ENCODE measurements at regions not wholly inside any gene's neighbourhood (a gene's known extent, or its start where the extent isn't known, plus 50 kb on each side); places are given as distances from the start of the nearest gene placed in this dataset.
"Not testable (repeated sequence)": the region's sequence is repeated elsewhere in the genome, so short reads cannot be mapped to it uniquely, and the experiment has no call there.

DNA sequence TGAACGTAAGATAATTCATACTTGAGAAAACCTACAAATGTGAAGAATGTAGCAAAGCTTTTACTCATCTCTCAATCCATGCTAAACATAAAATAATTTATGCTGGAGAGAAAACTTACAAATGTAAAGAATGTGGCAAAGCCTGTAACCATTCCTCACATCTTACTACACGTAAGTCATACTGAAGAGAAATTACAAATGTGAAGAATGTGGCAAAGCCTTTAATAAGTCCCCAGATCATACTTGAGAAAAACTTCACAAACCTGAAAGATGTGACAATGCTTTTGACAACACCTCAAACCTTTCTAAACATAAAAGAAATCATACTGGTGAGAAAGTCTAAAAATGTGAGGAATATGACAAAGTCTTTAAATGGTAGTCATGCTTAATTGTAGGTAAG, 89.4 kb downstream of the ZNF675 start:
- no peak for DNase-seq (ENCODE audit: low read depth in 4 of 4, low spot score in 3 of 4)

DNA sequence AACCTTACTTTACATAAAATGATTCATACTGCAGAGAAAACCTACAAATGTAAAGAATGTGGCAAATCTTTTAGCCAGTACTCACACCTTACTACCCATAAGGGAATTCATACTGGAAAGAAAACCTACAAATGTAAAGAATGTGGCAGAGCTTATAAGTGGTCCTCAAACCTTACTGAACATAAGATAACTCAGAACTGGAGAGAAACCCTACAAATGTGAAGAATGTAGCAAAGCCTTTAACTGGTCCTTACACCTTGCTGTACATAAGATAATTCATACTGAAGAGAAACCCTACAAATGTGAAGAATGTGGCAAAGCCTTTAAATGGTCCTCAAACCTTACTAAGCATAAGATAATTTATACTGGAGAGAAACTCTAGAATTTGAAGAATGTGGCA, 90.1 kb downstream of the ZNF675 start:
- no peak for DNase-seq (ENCODE audit: low read depth in 4 of 4, low spot score in 3 of 4)

DNA sequence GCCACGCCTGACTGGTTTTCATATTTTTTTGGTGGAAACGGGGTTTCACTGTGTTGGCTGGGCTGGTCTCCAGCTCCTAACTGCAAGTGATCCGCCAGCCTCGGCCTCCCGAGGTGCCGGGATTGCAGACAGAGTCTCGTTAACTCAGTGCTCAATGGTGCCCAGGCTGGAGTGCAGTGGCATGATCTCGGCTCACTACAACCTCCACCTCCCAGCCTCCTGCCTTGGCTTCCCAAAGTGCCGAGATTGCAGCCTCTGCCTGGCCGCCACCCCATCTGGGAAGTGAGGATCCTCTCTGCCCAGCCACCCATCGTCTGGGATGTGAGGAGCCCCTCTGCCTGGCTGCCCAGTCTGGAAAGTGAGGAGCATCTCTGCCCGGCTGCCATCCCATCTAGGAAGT, 92.7 kb downstream of the ZNF675 start:
- not testable (repeated sequence) for DNase-seq (ENCODE audit: low read depth in 4 of 4, low spot score in 3 of 4)

DNA sequence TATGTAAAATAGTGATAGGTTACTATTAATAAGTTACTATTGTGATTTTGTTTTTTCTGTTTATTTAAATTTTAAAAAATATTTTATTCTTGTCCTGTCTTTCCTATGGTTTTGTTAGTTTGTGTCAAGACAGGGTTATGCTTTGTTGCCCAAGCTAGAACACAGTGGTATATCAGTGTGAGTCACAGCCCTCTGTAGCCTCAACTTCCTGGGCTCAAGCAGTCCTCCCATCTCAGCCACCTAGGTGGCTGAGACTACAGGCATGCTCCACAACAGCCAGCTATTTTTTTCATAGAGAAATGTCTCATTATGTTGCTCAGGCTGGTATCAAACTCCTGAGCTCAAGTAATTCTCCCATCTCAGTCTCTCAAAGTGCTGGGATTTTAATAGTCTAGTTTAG, 99.5 kb downstream of the ZNF675 start:
- DNase-seq (ENCODE audit: low read depth in 4 of 4, low spot score in 3 of 4) = no peak

DNA sequence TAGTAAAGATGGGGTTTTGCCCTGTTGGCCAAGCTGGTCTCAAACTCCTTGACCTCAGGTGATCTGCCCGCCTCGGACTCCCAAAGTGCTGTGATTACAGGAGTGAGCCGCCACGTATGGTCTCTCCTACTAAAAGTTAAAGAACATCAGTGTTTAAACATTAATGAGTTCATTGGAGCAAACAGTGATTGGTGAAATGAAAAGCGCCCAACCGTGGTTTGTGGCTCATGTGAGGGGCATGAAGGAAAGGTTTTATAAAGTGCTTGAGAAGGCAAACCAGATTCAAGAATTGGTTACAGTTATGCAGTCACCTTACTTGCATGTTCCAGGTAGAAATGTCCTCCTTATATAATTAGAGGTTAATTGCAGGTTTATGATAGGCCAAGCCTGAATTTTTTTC, 109.5 kb downstream of the ZNF675 start:
- DNase-seq (ENCODE audit: low read depth in 4 of 4, low spot score in 3 of 4) = no peak

DNA sequence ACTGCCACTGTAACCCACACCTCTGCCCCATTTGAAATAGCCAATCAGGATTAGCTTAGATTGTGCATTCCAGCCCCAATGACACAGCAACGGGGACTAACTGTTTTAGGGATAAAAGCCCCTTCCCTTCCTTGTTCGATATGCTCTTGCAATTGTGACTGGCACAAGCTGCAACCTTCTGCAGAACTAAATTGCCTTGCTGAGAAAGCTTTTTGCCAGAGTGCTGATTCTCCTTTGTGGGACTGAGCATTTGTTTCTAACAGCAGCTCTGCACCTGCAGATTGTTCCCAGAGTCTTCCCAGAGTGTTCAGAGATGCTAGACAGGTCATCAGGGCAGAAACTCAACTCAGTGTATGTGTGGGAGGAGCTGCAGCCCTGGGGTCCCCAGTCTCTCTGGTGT, 115.8 kb downstream of the ZNF675 start:
- no peak for DNase-seq (ENCODE audit: low read depth in 4 of 4, low spot score in 3 of 4)

DNA sequence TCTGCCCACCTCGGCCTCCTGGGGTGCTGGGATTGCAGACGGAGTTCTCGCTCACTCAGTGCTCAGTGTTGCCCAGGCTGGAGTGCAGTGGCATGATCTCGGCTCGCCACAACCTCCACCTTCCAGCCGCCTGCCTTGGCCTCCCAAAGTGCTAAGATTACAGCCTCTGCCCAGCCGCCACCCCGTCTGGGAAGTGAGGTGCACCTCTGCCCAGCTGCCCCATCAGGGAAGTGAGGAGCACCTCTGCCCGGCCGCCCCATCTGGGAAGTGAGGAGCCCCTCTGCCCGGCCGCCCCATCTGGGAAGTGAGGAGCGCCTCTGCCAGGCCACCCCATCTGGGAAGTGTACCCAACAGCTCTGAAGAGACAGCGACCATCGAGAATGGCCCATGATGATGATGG, 118.9 kb downstream of the ZNF675 start:
- not testable (repeated sequence) for DNase-seq (ENCODE audit: low read depth in 4 of 4, low spot score in 3 of 4)

DNA sequence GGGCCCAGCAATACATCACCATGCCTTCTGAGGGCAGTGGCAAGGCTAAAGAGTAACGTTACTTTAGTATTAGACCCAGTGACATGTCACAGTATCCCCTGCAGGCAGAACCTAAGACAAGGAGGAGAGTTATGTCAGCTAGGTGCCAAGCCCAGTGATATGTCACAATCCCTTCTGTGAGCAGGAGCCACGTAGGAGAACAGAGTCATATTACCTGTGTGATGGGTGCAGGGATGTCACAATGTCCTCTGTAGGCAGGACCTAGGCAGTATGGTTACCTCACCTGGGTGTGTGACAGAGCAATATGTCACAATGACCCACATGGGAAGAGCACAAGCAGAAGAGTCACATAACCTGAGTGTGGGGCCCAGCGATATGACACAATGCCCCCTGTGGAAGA, 121.8 kb downstream of the ZNF675 start:
- no peak for DNase-seq (ENCODE audit: low read depth in 4 of 4, low spot score in 3 of 4)

DNA sequence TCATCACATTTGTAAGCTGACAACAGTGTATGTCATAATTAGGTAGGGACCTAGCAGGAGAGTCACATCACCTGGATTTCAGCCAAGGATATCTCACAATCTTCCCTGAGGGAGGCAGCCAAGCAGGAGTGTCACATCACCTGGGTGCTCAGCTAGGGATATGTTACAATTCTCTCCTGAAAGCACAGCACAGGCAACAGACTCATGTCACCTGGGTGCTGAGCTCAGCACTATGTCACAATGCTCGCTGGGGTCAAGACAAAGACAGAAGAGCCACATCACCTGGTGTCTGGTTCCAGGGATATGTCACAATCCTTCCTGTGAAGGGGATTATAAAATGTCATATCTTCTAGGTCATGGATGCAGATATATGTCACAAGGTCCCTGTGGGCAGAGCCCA, 123.7 kb downstream of the ZNF675 start:
- no peak for DNase-seq (ENCODE audit: low read depth in 4 of 4, low spot score in 3 of 4)

DNA sequence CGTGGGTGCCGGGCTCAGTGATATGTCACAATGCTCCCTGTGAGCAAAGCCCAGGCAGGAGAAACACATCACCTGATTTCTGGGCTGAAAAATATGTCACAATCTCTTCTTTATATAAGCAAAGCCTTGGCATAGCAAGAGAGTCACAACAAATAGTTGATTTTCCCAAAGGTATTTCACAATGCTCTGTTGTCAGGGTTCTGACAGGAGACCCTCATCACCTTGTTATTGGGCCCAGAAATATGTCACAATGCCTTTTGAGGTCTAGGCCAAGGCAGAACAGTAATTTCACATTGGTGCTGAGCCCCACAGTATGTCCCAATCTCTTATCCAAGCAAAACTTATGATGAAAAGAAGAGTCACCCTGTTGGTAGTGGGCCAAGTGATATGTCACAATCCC, 125.7 kb downstream of the ZNF675 start:
- no peak for DNase-seq (ENCODE audit: low read depth in 4 of 4, low spot score in 3 of 4)

DNA sequence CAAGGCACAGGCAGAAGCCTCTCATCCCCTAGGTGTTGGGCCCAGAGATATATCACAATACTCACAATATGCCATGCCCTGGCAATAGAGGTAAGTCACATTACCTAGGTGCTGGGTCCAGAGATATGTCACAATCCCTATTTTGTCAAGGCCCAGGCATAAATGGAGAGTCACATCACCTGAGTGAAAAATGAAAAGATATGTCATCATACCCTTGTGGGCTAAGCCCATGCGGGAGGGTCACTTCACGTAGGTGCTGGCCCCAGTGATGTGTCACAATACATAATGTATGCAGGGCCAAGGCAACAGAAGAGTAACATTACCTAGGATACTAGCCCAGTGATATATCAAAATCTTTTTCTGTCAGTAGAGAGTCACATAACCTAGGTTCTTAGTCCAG, 127.0 kb downstream of the ZNF675 start:
- DNase-seq (ENCODE audit: low read depth in 4 of 4, low spot score in 3 of 4) = no peak

DNA sequence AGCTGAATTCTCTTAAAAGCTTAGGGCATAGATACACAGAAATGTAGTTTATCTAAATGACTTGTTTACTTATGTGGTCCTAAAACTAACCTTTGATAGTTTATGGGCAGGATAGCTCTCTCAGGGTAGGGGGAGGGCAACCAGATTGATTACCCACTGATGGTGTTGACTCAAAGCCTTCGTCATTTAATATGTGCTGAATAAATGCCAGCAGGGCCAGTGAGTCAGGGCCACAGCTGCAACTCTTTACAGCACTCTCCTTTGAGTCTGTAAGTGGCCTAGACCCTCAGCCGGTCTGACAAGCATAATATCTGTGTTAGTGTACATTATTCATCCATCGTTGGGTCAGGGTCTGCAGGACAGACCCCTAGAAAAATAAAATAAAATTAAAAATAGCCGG, 128.5 kb downstream of the ZNF675 start:
- no peak for DNase-seq (ENCODE audit: low read depth in 4 of 4, low spot score in 3 of 4)

DNA sequence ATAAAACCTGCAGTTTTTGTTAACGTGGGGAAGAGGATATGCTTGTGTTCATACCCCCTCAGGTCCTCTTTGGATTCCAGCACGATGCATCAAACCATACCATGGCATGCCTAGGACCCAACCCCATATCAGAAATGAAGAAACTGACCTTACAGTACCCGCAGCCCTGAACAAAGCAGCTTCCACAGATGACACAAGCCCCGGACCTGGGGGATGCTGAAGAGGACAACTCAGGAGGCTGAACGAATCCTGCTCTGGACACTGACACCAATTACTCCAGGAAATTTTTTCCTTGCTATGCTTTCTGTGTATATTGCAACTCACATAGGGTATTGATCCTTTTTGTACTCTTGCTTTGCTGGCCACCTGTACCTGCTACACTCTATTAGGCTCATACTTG, 129.6 kb downstream of the ZNF675 start:
- no peak for DNase-seq (ENCODE audit: low read depth in 4 of 4, low spot score in 3 of 4)

DNA sequence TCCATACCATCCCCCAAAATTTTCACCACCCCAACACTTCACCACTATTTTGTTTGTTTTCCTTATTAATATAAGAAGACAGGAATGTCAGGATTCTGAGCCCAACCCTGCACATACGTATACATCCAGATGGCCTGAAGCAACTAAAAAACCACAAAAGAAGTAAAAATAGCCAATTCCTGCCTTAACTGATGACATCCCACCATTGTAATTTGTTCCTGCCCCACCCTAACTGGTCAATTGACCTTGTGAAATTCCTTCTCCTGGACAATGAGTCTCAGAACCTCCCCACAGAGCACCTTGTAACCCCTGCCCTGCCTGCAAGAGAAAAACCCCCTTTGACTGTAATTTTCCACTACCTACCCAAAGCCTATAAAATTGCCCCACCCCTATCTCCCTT, 132.5 kb downstream of the ZNF675 start:
- DNase-seq (ENCODE audit: low read depth in 4 of 4, low spot score in 3 of 4) = no peak

DNA sequence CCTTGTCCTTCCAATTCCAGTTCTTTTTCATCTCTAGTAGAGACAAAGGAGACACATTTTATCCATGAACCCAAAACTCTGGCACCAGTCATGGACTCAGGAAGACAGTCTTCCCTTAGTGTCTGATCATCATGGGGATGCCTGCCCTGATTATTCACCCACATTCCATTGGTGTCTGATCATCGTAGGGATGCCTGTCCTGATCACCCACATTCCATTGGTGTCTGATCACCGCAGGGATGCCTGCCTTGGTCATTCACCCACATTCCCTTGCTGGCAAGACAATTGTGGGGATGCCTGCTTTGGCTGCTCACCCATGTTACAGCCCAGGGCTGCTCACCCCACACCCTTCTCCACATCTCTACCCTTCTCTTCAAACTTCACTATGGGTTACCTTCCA, 136.9 kb downstream of the ZNF675 start:
- not testable (repeated sequence) for DNase-seq (ENCODE audit: low read depth in 4 of 4, low spot score in 3 of 4)

DNA sequence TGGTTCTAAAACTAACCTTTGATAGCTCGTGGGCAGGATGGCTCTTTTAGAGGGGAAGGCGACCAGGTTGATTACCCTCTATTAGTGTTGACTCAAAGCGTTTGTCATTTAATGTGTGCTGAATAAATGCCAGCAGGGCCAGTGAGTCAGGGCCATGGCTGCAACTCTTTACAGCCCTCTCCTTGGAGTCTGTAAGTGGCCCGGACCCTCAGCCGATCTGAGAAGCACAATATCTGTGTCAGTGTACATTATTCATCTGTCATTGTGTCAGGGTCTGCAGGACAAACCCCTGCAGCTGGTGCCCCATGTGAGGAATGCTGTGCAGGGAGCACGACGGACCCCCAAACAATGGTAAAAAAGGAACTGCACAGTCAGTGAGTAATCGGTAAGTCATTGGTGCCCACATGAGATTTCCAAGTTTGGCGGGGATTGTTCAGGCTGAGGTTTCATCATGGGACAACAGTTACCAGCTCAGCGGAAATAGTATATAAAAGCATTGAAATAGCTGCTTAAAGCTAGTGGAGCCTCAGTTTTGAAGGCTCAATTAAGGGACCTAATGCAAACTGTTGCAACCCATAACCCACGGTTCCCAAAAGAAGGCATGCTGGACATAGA, 139.1 kb downstream of the ZNF675 start:
- no peak for DNase-seq (ENCODE audit: low read depth in 4 of 4, low spot score in 3 of 4)

DNA sequence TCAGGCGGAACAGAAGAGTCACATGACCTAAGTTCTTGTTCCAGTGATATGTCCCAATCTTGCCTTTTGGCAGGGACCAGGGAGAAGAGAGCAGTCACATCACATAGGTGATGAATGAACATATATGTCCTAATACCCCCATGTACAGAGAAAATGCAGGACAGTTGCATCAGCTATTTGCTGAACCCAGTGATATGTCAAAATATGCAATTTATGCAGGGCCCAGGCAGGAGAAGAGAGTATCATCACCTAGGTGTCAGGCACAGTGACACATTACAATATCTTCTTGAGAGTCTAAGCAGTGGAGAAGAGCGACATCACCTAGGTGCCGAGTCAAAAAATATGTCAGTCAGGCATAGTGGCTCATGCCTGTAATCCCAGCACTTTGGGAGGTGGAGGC, 139.9 kb downstream of the ZNF675 start:
- no peak for DNase-seq (ENCODE audit: low read depth in 4 of 4, low spot score in 3 of 4)

DNA sequence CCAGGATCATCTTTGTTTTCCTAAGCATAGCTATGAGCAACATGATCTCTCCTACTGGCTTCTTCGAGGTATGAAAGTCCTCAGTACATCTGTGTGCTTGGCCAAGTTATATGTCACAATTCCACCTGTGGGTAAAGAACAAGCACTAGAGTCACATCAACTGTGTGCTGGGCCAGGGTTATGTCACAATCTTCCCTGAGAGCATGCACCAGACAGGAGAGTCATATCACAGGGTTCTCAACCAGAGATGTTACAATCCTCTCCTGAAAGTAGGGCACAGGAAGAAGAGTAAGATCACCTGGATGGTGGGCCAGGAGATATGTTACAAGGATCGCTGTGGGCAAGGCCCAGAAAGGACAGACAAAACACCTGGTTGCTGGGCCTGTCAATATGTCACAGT, 143.7 kb downstream of the ZNF675 start:
- DNase-seq (ENCODE audit: low read depth in 4 of 4, low spot score in 3 of 4) = no peak

DNA sequence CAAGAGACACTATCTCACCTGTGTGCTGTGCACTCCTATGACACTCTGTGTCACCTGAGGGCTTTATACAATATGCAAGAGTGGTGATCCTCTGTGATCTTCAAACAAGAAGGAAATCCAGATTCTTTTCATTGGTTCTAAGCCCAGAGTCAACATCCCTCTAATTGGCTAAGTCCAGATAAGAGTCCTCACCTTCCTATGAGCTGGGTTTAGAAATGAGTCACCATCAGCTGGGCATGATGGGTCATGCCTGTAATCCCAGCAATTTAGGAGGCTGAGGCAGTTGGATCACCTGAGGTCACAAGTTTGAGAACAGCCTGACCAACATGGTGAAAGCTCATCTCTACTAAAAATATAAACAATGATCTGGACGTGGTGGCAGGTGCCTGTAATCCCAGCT, 144.4 kb downstream of the ZNF675 start:
- DNase-seq (ENCODE audit: low read depth in 4 of 4, low spot score in 3 of 4) = no peak

DNA sequence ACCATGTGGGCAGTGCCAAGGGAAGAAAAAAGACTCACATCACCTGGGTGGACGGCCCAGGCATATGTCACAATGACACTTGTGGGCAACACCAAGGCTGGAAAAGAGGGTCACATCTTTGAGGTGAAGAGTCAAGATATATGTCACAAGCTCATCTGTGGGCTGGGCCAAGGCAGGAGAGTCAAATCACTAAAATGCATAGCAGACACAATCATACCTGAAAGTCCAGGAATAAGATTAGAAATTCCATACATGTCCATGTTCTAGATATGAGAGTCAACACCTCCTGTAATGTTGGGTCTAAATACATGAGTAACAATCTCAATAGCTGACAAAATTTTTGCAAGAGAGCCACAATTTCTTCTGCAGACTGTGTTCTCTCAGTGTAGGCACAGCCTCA, 145.0 kb downstream of the ZNF675 start:
- DNase-seq (ENCODE audit: low read depth in 4 of 4, low spot score in 3 of 4) = no peak

DNA sequence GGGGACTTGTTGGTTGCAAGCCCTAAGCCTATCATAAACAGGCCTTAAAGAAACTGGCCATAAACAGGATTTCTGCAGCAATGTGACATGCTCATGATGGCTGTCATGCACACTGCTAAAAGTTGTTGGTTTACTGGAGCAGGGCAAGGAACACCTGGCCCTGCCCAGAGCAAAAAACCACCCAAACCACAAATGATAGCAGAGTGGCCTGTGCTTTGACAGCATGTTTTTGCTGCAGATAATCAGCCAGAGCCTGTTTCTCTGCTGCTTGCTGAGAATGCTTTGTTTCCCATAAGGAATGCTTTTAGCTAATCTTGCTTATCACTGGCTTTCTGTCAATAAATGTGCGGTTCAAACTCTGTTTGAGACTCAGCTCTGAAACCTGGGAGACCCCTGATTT, 144.9 kb upstream of the ZNF91 start:
- DNase-seq (ENCODE audit: low read depth in 4 of 4, low spot score in 3 of 4) = not testable (repeated sequence)

DNA sequence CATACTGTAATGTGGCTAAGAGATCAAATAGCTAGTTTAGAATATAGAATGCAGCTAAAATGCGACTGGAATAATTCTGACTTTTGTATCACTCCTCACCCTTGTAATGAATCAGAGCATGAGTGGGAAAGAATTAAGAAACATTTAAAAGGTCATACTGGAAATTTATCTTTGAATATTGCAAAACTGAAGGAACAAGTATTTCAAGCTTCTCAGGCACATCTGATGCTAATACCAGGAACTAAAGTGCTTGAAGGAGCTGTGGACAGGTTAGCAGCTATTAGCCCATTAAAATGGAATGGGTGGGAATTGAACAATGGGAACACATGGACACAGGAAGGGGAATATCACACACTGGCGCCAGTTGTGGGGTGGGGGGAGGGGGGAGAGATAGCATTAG, 144.2 kb upstream of the ZNF91 start:
- no peak for DNase-seq (ENCODE audit: low read depth in 4 of 4, low spot score in 3 of 4)

DNA sequence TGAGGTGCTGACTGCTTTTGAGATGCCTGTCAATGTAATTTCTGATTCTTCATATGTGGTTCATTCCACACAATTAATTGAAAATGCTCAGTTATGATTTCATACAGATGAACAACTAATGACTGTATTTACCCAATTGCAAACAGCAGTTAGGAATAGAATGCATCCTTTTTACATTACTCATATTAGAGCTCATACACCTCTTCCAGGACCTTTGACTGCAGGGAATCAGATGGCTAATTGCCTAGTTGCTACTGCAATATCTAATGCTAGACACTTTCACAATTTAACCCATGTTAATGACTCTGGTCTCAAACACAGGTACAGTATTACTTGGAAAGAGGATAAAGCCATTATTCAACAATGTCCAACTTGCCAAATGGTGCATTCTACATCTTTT, 141.9 kb upstream of the ZNF91 start:
- DNase-seq (ENCODE audit: low read depth in 4 of 4, low spot score in 3 of 4) = not testable (repeated sequence)

Measured in left renal pelvis (tissue), 4 donors.